ENCODE measurements at regions not wholly inside any gene's neighbourhood (a gene's known extent, or its start where the extent isn't known, plus 50 kb on each side); places are given as distances from the start of the nearest gene placed in this dataset.

GRCh38 chr15:92831655-92832328 lies 68.3 kb upstream of the CHD2 start (continued):
- TF ChIP-seq ZNF367 (CRISPR knock-in tag; IDR thresholded peaks at IDR 0.05; ENCODE audit: borderline replicate concordance) = no peak
- TF ChIP-seq BCL3 (CRISPR knock-in tag; IDR thresholded peaks at IDR 0.05) = peak; percentile 58; the same call in 1 of the 2 replicates
- TF ChIP-seq ZNF740 (CRISPR knock-in tag; IDR thresholded peaks at IDR 0.05) = peak; percentile 27; the same call in 1 of the 2 replicates
- TF ChIP-seq ARNTL (CRISPR knock-in tag; IDR thresholded peaks at IDR 0.05) = peak; percentile 70; the same call in 1 of the 2 replicates
- no peak; the same call in 1 of the 2 replicates for TF ChIP-seq ZNF143 (CRISPR knock-in tag; IDR thresholded peaks at IDR 0.05)
- no peak for TF ChIP-seq ARHGAP35 (CRISPR knock-in tag; IDR thresholded peaks at IDR 0.05; ENCODE audit: borderline replicate concordance)
- TF ChIP-seq ZNF30 (CRISPR knock-in tag; IDR thresholded peaks at IDR 0.05) = no peak
- TF ChIP-seq CREBL2 (CRISPR knock-in tag; IDR thresholded peaks at IDR 0.05; ENCODE audit: borderline replicate concordance) = no peak
- TF ChIP-seq ZMAT5 (CRISPR knock-in tag; IDR thresholded peaks at IDR 0.05; ENCODE audit: borderline replicate concordance, low read depth) = no peak
- TF ChIP-seq FOXK2 (IDR thresholded peaks at IDR 0.05) = no peak
- TF ChIP-seq ZNF713 (CRISPR knock-in tag; IDR thresholded peaks at IDR 0.05) = no peak
- TF ChIP-seq ZNF850 (CRISPR knock-in tag; conservative IDR thresholded peaks at IDR 0.05) = no peak
- no peak; the same call in 1 of the 2 replicates for TF ChIP-seq MXD4 (CRISPR knock-in tag; IDR thresholded peaks at IDR 0.05)
- TF ChIP-seq IKZF1 (IDR thresholded peaks at IDR 0.05) = no peak
- TF ChIP-seq ZNF577 (CRISPR knock-in tag; IDR thresholded peaks at IDR 0.05; ENCODE audit: borderline replicate concordance, low read depth) = no peak
- no peak for TF ChIP-seq ATF7 (IDR thresholded peaks at IDR 0.05)
- peak; percentile 52; the same call in 1 of the 2 replicates for TF ChIP-seq ATF7 (CRISPR knock-in tag; IDR thresholded peaks at IDR 0.05)
- TF ChIP-seq CBX2 (IDR thresholded peaks at IDR 0.05; ENCODE audit: low read depth, low read length) = no peak
- TF ChIP-seq CBX2 (CRISPR knock-in tag; IDR thresholded peaks at IDR 0.05; ENCODE audit: low read depth) = no peak
- no peak for TF ChIP-seq FIP1L1 (IDR thresholded peaks at IDR 0.05; ENCODE audit: borderline replicate concordance, insufficient read depth, low read depth, low read length)
- TF ChIP-seq BRD4 (CRISPR knock-in tag; IDR thresholded peaks at IDR 0.05) = peak; percentile 79; the same call in 1 of the 2 replicates
- TF ChIP-seq ZBTB8A (CRISPR knock-in tag; IDR thresholded peaks at IDR 0.05; ENCODE audit: borderline replicate concordance, low read depth) = no peak
- TF ChIP-seq SCMH1 (CRISPR knock-in tag; IDR thresholded peaks at IDR 0.05; ENCODE audit: borderline replicate concordance) = no peak
- TF ChIP-seq IKZF5 (CRISPR knock-in tag; IDR thresholded peaks at IDR 0.05) = peak; percentile 80; the same call in 1 of the 2 replicates
- TF ChIP-seq ATF4 (CRISPR knock-in tag; IDR thresholded peaks at IDR 0.05) = no peak
